Activated T-helper 1 cell treated with anti-CD3 and anti-CD28 coated beads, Interleukin-2, amount 50 U/mL, for 16 hours (primary cell): ENCODE measurements at regions not wholly inside any gene's neighbourhood (a gene's known extent, or its start where the extent isn't known, plus 50 kb on each side); places are given as distances from the start of the nearest gene placed in this dataset.
"Not testable (repeated sequence)": the region's sequence is repeated elsewhere in the genome, so short reads cannot be mapped to it uniquely, and the experiment has no call there.

Experiments
- DNase-seq, 2 donors: peaks; one replicate each; pipeline ENCODE4 v3.0.0-alpha.2; 2020; ENCODE audit warnings: low read depth in 1 of 2, low spot score in 1 of 2

- no peak for DNase-seq
Observed at GRCh38 chr20:53819973-53820451, 226.4 kb upstream of the ZNF217 start.

- DNase-seq, result no peak
Observed at GRCh38 chr20:53818457-53819177, 225.0 kb upstream of the ZNF217 start.

- DNase-seq, result not testable (repeated sequence)
Observed at GRCh38 chr20:53817513-53817912, 223.9 kb upstream of the ZNF217 start.

- no peak for DNase-seq
Observed at GRCh38 chr20:53816872-53817398, 223.3 kb upstream of the ZNF217 start.

GRCh38 chr20:53815509-53815908 lies 221.9 kb upstream of the ZNF217 start:
- DNase-seq, result no peak

DNA sequence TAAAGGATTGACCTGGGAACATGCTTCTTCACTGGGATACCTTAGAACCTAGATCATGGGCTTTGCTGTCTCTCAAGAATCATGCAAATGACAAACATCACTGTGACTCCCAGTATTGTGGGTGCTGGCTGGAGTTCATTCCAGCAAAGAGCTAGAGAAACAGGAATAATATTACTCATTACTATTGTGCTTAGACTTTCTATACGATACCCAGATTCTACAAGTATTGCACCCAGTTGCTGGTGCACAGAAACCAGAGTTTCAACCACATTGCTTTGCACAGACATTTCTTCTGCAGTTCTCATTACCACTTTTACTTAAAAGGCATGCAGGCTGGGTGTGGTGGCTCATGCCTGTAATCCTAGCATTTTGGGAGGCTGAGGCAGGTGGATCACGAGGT lies 220.4 kb upstream of the ZNF217 start:
- DNase-seq, result no peak

- no peak for DNase-seq
Observed at GRCh38 chr20:53813636-53814035, 220.0 kb upstream of the ZNF217 start.

DNA sequence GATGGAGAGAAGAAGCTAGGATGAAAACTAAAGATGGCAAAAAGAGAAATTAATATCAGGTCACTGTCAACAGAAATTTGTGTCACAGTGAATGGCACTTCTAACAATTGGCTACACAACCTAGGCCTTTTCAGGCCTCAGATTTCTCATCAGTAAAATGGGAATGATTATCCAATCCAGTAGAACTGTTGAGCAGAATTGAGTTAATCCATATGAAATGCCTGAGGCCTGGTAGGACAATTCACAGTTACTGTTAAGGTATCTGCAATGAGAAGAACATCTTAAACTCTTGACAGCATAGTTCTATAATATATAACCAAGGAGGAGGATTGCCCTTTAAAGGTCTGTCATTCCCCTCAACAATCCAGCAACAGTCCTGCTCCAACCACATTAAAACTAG lies 217.9 kb upstream of the ZNF217 start:
- DNase-seq, result no peak

GRCh38 chr20:53810661-53811355 lies 217.2 kb upstream of the ZNF217 start:
- DNase-seq, result no peak

DNA sequence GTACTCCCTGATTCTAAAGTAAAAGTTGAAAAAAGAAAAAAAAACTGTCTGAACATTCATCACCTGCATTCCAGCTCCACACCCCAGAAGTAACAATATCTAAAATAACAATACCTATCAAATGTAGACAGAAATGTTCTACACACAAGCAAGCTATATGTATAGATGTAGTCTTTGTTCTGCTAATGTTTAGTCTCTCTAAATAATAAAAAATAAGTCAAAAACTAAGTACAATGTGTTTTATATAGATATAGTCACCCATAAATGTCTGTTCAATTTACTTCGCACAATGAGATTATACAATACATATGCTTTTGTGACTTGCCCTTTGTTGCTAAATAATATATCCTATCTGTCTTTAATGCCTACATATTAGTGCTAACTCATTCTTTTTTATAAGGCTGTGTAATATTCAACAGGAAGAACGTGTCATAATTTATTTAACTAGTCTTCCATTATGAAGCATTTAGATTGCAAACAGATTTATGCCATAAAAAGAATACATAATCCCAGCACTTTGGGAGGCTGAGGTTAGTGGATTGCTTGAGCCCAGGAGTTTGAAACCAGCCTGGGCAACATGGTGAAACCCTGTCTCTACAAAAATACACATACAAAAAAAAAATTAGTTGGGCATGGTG lies 216.2 kb upstream of the ZNF217 start:
- no peak for DNase-seq

GRCh38 chr20:53809217-53809616 lies 215.6 kb upstream of the ZNF217 start:
- DNase-seq, result no peak

GRCh38 chr20:53808733-53809132 lies 215.1 kb upstream of the ZNF217 start:
- DNase-seq, result no peak

DNA sequence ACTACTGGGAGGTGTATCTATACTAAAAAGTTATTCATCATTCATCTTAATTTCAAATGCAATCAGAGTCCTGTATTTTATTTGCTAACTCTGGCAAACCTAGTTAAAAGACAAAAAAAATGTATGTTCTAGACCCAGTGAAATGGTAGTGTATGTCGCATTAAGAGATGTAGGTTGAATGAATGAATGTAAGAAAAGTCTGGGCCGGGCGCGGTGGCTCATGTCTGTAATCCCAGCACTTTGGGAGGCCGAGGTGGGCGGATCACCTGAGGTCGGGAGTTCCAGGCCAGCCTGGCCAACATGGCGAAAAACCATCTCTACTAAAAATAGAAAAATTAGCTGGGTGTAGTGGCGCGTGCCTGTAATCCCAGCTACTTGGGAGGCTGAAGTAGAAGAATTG lies 214.7 kb upstream of the ZNF217 start:
- not testable (repeated sequence) for DNase-seq

GRCh38 chr20:53806683-53807401 lies 213.2 kb upstream of the ZNF217 start:
- no peak for DNase-seq

DNA sequence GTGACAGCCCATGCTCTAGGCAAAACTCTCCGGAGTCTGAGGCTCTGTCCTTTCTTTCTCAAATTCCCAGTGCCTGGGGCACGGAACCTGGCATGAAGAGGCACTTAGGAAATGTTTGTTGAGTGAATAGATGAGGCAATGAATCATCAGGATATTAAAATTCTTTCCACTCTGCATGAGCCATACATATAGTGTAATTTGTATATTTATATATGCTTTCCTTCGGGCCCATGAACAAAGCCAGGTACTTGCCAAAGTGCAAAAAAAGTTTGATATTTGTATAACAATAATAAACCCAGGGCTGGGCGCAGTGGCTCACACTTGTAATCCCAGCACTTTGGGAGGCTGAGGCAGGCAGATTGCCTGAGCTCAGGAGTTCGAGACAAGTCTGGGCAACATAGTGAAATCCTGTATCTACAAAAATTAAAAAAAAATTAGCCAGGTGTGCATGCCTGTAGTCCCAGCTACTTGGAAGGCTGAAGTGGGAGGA lies 212.3 kb upstream of the ZNF217 start:
- DNase-seq, result no peak

- DNase-seq, result no peak
Observed at GRCh38 chr20:53804920-53805894, 211.6 kb upstream of the ZNF217 start.

DNA sequence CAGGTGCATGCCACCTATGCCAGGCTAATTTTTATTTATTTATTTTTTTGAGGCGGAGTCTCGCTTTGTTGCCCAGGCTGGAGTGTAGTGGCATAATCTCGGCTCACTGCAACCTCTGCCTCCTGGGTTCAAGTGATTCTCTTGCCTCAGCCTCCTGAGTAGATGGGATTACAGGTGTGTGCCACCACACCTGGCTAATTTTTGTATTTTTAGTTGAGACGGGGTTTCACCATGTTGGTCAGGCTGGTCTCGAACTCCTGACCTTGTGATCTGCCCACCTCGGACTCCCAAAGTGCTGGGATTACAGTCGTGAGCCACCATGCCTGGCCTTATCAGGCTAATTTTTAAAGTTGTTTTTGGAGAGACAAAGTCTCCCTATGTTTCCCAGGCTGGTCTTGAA lies 210.7 kb upstream of the ZNF217 start:
- not testable (repeated sequence) for DNase-seq

- no peak for DNase-seq
Observed at GRCh38 chr20:53803492-53804155, 210.0 kb upstream of the ZNF217 start.

- no peak for DNase-seq
Observed at GRCh38 chr20:53801609-53802370, 208.2 kb upstream of the ZNF217 start.
